ENCODE measurements at regions not wholly inside any gene's neighbourhood (a gene's known extent, or its start where the extent isn't known, plus 50 kb on each side); places are given as distances from the start of the nearest gene placed in this dataset.

- Histone ChIP-seq H3K27ac (no peak overlapping the region), H3K4me1 (no peaks in the 10 kb centered on the region), H3K4me3 (no peak overlapping the region), H3K27me3 (no peaks in the 10 kb centered on the region), H3K36me3 (replicated peaks in 1 of 2; ENCODE audit: insufficient read depth in 1 of 2, low read depth in 2 of 2) (no peaks in the 10 kb centered on the region), H3K9me3 (no peaks in the 10 kb centered on the region)
- no peak for TF ChIP-seq POLR2A (IDR thresholded peaks at IDR 0.05)
- no peak for TF ChIP-seq CTCF (IDR thresholded peaks at IDR 0.05)
- 69 to 84% methylated on average over 8 of the region's 8 CpGs for WGBS, 2 donors
- DNase-seq, result no peak
- ATAC-seq, result no peak
- intact Hi-C loops (cut with DNase I), result no loop called here
Measured at GRCh38 chr6:54646951-54647664, 199.5 kb upstream of the FAM83B start.

DNA sequence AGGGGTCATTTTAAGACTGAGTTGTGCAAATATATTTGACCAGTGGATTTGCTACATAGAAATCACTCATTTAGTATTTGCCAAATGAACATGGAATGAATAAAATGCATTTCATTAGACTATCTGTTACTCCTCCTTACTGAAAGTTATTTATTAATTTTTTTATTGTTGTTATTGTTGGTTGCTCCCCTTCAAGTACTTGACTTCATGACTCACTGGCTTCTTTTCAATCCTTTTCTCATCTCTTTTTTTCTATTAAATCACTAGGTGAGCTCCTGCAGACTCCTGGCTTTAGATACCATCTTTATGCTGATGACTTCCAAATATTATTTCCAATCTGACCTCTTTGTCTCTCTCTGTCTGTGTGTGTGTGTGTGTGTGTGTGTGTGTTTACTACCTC lies 192.2 kb upstream of the FAM83B start:
- Histone ChIP-seq H3K9me3 (no peaks in the 10 kb centered on the region), H3K4me1 (no peaks in the 10 kb centered on the region), H3K27me3 (no peaks in the 10 kb centered on the region), H3K36me3 (replicated peaks in 1 of 2; ENCODE audit: insufficient read depth in 1 of 2, low read depth in 2 of 2) (no peaks in the 10 kb centered on the region), H3K4me3 (no peak overlapping the region), H3K27ac (no peak overlapping the region)
- TF ChIP-seq POLR2A (IDR thresholded peaks at IDR 0.05) (no peak), CTCF (IDR thresholded peaks at IDR 0.05) (no peak)
- ATAC-seq (no peak), DNase-seq (no peak)
- intact Hi-C loops (cut with DNase I), result no loop called here

- H3K4me1 ChIP-seq, result no peaks in the 10 kb centered on the region
- no peak overlapping the region for H3K27ac ChIP-seq
- no peak overlapping the region for H3K4me3 ChIP-seq
- no peaks in the 10 kb centered on the region for H3K36me3 ChIP-seq (replicated peaks in 1 of 2; ENCODE audit: insufficient read depth in 1 of 2, low read depth in 2 of 2)
- ATAC-seq (no peak), DNase-seq (no peak)
- intact Hi-C loops (cut with DNase I), result no loop called here
- TF ChIP-seq CTCF (IDR thresholded peaks at IDR 0.05), result no peak
- 46 to 47% methylated on average over 1 of the region's 1 CpG for WGBS, 2 donors
- H3K9me3 ChIP-seq, result no peaks in the 10 kb centered on the region
- H3K27me3 ChIP-seq, result no peaks in the 10 kb centered on the region
Measured at GRCh38 chr6:54655162-54655561, 191.4 kb upstream of the FAM83B start.

DNA sequence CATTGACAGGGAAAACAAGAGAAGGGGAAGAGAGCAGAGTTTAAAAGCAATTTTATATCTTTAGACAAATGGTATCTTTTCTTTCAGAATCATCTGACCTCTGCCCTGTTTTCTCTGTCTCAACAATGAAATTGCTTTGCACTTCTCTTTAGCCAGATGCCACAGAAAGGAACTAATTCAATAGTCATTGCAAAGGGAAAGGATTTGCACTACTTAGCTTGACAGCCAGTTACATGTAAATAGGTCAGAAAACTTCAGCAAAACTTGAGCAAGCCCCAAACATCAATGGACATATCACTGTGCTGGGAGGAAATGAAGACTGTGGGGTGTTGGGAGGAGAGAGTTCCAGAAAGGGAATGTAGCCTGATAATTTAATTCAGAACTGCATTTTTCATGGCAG lies 181.3 kb upstream of the FAM83B start:
- H3K9me3 ChIP-seq, result peaks cover 0 to 14% (median 0%) of the 10 kb centered on the region in 3 donors
- no peaks in the 10 kb centered on the region for H3K36me3 ChIP-seq (replicated peaks in 1 of 2; ENCODE audit: insufficient read depth in 1 of 2, low read depth in 2 of 2)

More for the DNA sequence above, 181.3 kb upstream of the FAM83B start:
- H3K27me3 ChIP-seq, result no peaks in the 10 kb centered on the region
- no peak for TF ChIP-seq CTCF (IDR thresholded peaks at IDR 0.05)
- no peak for TF ChIP-seq POLR2A (IDR thresholded peaks at IDR 0.05)
- DNase-seq (no peak), ATAC-seq (no peak)
- H3K4me3 ChIP-seq, result no peak overlapping the region
- intact Hi-C loops (cut with DNase I), result no loop called here
- no peak overlapping the region for H3K27ac ChIP-seq
- no peaks in the 10 kb centered on the region for H3K4me1 ChIP-seq

Measured in body of pancreas (tissue), 4 donors.